ENCODE measurements at regions not wholly inside any gene's neighbourhood (a gene's known extent, or its start where the extent isn't known, plus 50 kb on each side); places are given as distances from the start of the nearest gene placed in this dataset.

GRCh38 chr18:57991552-57991951 lies 52.5 kb upstream of the NEDD4L start:
- DNase-seq, result no peak

- DNase-seq, result no peak
Observed at GRCh38 chr18:57989536-57989935, 54.5 kb upstream of the NEDD4L start.

GRCh38 chr18:57984490-57985115 lies 59.4 kb upstream of the NEDD4L start:
- peak; percentile 31 for DNase-seq

DNA sequence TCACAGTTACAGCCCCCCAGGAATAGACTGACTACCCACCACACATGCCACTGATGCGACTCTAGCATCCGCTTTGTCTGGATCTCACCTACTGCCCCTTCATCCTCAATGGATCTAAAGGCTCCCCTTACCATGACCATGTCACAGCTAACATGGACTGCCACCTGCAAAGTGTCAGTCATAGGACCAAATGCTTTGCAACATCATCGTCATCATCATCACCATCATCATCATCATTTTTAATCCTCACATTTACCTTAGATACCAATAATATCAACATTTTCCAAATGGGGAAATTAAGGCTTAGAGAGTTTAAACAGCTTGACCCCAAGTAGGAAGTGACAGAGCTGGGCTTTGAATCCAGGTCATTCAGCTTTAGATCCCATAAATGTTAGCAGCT lies 60.1 kb upstream of the NEDD4L start:
- DNase-seq, result no peak

DNA sequence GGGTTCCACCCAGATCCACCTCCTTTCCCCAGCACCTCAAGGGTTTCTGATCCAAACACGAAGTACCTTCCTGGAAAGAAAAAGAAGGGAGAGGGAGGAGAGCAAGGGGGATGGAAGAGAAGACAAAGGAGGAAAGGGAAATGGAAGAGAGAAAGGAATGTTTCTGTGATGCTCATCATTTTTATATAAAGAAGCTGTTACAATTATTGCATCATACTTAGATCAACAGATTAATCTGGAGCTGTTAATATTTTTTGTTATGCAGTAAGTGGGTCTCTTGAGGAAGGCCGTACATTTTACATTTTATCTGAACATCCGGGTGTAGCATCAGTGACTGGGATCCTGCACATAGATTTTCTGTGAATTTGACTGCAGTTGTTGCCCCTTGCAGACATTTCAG lies 60.6 kb upstream of the NEDD4L start:
- DNase-seq, result no peak

- DNase-seq, result no peak
Observed at GRCh38 chr18:57982372-57983021, 61.5 kb upstream of the NEDD4L start.

- DNase-seq, result no peak
Observed at GRCh38 chr18:57981308-57982028, 62.6 kb upstream of the NEDD4L start.

GRCh38 chr18:57980573-57981307 lies 63.3 kb upstream of the NEDD4L start:
- DNase-seq, result no peak

- no peak for DNase-seq
Observed at GRCh38 chr18:57976230-57976773, 67.7 kb upstream of the NEDD4L start.

DNA sequence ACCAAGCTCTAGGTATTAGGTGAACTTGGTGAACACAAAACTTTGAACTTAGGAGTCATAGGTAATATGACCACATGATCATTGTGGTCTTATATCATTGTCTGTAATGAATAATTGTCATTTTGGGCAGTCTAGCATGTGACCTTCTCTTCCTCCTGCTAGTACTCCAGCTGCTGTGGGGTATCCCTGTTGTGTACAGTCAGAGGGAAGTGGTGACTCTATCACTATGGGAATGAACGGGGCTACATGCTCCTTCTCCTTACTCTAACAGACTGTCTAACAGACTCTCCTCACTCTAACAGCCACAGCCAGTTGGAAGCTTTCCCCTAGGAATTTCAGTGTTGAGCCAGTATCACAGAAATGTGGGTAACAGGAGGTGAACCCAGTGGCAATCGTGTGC lies 68.2 kb upstream of the NEDD4L start:
- DNase-seq, result no peak

GRCh38 chr18:57974585-57975265 lies 69.3 kb upstream of the NEDD4L start:
- no peak for DNase-seq

DNA sequence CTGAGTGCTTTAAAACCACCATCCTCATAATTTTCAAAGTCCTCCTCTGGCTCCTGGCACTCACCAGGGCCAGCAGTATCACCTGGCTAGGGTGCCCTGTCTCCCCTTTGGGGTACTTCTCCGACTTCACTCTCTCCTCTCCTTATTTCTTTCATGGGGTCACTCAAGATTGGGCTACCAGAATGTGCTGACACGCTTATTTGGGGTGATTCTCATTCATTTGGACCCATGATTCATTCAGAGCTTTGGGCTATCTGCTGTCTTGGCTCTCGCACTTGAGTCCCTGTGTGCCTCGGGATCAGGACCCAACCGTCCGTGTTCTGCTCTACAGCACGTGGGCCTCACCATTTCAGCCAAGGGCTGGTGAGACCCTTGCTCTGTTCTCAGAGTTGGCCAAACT lies 70.1 kb upstream of the NEDD4L start:
- DNase-seq, result no peak

DNA sequence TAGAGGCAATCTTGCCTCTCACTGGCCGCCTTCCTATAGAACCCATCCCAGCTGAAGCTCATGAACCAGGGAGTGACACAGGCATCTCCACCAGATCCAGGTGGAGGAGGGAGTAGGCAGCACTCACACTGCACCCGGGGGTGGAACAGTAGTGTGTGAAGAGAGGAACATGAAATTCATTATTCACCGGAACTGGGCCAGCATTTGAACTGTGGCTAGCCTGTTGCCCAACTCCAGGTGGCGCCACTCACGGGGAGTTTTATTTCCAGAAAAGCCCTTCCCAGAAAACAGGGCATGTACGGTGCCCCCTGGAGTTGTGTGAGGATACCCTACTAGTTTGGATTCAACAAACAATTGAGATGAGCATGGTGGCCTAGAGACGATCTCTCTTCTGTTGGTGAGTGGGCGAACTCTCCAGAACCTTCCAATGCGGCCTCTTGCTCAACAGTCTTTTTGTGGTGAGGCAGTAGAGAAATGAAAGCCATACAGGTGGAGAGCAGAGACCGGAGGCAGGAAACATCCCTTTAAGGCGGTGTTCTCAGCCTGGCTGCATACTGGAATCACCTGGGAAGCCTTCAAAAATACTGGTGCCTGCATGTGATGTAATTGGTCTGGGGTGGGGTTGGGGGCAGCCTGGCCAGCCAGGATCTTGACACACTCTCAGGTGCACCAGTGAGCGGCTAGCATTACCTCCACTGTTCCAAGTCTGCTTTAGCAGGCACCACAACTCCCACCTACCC lies 73.5 kb upstream of the NEDD4L start:
- DNase-seq, result no peak

DNA sequence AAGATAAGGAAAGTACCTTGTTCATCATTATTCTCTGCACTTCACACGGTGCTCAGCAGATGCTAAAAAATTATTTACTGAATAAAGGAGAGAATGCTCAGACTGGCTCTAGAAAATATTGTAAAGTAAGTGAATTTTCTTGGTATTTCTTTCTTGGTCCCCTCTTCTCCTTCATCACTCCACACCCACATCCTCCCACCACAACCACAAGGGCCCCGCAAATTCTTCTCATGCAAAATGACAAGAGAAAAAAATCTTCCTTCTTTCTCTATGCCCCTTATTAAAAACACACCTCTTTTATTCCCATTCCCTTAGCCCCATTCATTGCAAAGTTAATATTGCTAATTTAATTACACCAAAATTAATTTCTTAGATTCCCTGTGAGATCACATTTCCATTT lies 74.2 kb upstream of the NEDD4L start:
- no peak for DNase-seq

DNA sequence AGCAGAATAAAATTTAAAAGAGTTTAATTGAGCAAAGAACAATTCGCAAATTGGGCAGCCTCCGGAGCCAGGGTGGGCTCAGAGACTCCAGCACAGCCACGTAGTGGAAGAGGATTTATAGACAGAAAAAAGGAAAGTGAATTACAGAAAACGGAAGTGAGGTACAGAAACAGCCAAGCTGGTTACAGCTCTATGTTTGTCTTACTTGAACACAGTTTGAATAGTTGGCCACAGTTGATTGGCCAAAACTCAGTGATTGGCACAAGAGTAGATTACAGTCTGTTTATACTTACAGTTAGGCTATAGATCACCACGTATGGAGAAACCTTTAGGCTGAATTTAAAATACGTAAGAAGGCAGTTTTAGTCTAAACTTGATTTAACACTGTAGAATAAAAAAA lies 78.8 kb upstream of the NEDD4L start:
- DNase-seq, result no peak

DNA sequence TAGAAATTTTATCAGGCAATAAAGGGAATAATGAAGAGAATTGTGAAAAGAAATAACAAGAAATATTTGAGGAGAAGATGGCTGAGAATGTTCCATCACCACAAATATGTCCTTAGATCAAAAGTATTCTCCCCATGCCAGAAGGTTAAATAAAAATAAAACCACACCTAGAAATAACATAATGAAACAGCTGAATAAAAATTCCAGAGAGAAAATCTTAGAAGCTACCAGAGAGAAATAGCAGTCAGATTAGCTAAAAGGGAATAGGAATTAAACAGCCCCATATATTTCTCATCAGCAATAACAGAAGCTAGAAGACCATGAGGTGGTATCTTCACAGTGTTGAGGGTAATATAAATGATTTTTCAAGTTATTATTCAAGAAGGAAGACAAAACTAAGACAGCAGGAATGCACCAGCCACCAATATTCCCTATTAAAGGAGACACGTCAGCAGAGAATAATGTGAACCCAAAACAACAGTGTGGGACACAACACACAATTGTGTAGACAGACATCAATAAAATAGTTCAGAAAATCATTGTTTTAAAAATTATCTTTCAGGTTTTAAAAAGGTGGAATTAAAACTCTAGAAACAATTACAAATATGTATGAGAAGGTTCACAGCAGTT lies 82.0 kb upstream of the NEDD4L start:
- DNase-seq, result no peak

- DNase-seq, result no peak
Observed at GRCh38 chr18:57961411-57961810, 82.6 kb upstream of the NEDD4L start.

- DNase-seq, result peak; percentile 43
Observed at GRCh38 chr18:57959278-57959677, 84.7 kb upstream of the NEDD4L start.

- no peak for DNase-seq
Observed at GRCh38 chr18:57957210-57957609, 86.8 kb upstream of the NEDD4L start.

- DNase-seq, result no peak
Observed at GRCh38 chr18:57956491-57956890, 87.5 kb upstream of the NEDD4L start.

GRCh38 chr18:57954935-57955334 lies 89.1 kb upstream of the NEDD4L start:
- no peak for DNase-seq

- DNase-seq, result no peak
Observed at GRCh38 chr18:57953883-57954282, 90.1 kb upstream of the NEDD4L start.

All from retina (tissue), 1 donor.